Activated CD4-positive, alpha-beta T cell treated with anti-CD3 and anti-CD28 coated beads, Interleukin-2, amount 50 U/mL, for 24 hours (primary cell): ENCODE measurements at regions not wholly inside any gene's neighbourhood (a gene's known extent, or its start where the extent isn't known, plus 50 kb on each side); places are given as distances from the start of the nearest gene placed in this dataset.
"Not testable (repeated sequence)": the region's sequence is repeated elsewhere in the genome, so short reads cannot be mapped to it uniquely, and the experiment has no call there.

ENCODE experiments used
- DNase-seq, 2 donors: peaks; one replicate each; pipeline ENCODE4 v3.0.0-alpha.2; 2020; ENCODE audit warnings: low read depth in 1 of 2, low spot score in 1 of 2

DNA sequence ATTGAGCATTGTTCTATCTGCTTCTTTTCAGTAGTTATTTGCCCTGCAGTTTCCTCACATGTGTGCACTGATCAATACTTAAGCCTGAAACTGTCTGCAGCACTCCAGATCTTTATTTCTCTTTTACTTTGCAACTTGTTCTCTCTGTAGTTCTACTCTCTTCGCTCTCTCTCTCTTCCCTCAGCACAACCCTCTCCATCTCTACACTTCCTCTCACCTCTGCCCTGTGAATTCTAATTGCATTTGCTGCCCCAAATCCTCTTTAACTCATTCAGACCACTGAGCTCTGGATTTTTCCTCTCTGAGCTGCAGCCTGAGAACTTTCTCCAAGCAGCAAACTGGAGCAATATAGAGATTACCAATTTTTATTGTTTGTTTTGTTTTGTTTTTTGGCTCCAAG, 1035.5 kb downstream of the FSCB start:
- no peak for DNase-seq

DNA sequence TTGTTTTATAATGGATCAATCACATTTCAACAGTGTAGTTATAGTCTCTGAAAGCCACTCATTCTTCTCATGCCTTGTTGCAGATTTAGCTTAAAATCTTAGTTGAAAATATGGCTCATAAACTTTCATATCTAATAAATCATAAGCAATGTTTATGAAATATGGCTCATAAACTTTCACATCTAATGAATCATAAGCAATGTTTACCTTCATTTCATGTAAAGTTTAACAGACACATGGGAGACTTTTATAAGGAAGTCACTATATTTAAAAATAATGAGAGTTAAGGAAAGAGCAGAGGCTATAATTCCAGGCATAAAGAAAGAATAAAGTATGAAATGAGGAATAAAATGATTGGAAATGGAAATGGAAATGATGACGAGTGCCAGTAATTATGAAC, 1042.1 kb downstream of the FSCB start:
- no peak for DNase-seq

DNA sequence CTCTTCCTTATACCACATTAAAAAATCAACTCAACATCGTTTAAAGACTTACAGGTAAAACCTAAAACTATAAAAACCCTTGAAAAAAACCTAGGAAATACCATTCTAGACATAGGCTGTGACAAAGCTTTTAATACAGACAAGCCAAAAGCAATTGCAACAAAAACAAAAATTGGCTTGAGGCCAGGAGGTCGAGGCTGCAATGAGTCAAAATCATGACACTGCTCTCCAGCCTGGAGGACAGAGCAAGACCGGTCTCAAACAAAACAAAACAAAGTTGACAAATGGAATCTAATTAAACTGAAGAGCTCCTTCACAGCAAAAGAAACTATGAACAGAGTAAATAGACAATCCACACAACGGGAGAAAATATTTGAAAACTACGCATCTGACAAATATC, 1057.8 kb downstream of the FSCB start:
- DNase-seq: no peak

DNA sequence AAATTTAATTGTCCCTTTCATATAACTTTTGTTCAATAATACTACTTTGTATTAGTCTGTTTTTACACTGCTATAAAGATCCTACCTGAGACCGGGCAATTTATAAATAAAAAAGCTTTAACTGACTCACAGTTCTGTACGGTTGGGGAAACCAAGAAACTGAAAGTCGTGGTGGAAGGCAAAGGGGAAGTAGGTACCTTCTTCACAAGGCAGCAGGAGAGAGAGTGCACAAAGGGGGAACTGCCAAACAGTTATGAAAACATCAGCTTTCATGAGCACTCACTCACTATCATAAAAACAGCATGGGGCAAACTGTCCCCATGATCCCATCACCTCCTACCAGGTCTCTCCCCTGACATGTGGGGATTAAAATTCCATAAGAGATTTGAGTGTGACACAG, 1069.0 kb downstream of the FSCB start:
- DNase-seq: no peak

DNA sequence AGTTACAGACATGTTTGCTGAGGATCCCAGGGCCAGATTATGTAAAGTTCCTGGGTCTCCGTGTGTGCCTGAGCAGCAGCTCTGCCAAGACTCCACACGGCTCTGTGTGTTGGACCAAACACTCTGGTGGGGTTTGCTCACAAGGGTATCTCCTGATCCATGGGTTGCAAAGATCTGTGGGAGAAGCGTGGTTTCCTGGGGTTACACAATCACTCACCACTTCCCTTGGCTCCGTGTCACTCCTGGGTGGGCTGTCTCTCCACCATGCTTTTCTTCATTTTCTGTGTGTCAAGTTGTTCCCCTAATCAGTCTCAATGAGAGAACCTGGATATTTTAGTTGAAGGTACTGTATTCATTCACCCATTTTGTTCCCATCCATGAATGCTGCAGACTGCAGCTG, 1088.8 kb downstream of the FSCB start:
- no peak for DNase-seq

DNA sequence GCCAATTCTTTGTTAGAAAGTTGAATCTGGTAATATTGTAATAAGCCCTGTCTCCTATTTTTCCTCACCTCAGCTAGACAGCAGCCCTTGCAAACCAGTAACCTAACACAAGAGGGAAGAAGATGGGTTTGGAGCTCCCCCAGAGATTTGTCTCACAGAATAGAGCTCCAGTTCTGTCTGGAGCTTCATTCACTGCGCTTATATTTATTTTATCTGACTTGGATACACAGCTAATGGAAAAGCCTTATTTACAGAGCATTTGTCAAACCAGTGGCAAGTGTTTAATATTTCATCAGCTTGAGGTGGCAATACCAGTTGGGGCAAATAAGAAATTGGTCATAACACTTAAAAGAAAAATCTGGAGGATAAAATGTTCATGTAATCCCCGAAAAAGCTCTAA, 1094.0 kb downstream of the FSCB start:
- DNase-seq: no peak

DNA sequence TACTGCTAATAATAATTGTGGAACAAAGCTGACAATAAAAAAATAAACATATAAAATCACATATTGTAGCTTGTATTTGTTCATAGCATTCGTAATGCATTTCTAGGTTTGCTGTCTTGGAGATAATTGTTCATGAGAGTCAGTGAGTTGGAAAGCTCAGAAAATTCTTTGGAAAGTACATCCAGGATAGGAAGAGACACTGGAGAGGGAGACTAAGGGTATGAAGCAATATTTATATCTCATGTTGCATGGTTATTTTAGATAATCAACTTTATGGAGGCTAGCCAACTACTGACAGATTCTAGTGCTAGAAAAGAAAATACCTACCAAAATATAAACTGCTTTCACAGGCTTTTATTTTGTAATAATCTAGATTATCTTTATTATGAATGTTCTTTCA, 1095.2 kb downstream of the FSCB start:
- no peak for DNase-seq

DNA sequence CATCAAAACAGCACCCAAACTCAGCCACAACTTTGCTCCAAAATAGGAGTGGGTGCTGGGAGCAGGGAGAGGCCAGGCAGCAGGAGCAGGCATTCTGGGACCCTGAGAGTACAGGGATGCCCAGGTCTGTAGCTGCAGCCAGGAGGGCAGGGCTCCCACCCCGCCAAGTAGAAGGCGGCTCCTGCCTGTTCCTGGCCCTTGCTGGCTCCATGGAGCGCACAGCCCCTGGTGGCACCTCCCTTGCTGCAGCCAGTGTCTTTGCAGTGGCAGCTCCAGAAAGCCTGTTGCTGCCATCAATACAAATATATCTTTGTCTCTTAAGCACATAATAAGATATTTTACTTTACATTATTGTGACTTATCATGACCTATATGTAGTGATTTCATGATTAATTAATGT, 1096.5 kb downstream of the FSCB start:
- no peak for DNase-seq

DNA sequence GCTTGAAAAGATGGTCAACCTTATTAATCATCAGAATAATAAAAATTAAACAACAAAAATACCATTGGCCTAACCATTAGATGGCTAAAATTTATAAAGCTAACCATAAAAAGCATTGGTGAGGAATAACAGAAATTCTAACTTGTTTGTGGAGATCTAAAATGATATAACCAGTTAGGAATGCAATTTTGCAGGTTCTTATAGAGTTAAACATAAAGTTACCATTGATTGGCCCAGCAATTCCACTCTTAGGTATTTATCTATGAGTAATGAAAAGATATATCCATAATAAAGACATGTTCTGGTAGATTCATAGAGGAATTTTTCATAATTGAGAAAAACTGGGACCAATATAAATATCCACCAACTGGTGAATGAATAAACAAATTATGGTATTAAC, 1098.6 kb downstream of the FSCB start:
- DNase-seq: no peak

DNA sequence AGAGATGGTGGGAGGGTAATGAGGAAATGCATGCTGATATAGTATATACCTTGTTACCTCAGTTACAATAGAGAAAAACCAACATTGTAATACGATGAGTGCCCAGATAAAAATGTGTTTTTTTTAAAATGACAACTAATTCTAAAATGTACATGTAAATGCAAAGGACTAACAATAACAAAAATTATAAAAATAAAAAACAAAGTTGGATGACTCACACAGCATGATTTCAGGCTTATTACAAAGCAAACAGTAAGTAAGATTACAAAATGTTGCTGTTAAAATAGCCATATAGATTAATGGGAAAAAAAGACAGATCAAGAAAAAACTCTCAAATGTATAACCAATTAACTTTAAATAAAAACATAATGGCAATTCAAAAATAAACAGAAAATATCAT, 1099.4 kb downstream of the FSCB start:
- DNase-seq: no peak

DNA sequence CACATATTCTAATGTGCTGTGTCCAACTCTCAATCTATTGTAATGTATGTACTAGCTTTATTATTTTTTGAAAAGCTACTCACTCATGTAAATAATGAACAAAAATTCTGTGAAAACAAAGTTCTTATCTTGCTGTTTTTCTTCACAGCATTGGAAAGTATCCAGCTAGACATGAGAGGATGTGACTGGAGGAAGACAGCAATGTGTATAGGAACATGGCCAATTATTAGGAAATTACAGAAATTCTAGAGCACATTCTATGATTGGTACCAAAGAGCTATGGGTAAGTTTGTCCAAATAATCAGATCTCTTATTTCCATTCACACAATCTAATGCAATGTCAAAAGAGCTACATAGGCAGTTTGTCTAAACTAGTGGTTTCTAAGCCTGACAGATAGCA, 1100.2 kb downstream of the FSCB start:
- DNase-seq: no peak

DNA sequence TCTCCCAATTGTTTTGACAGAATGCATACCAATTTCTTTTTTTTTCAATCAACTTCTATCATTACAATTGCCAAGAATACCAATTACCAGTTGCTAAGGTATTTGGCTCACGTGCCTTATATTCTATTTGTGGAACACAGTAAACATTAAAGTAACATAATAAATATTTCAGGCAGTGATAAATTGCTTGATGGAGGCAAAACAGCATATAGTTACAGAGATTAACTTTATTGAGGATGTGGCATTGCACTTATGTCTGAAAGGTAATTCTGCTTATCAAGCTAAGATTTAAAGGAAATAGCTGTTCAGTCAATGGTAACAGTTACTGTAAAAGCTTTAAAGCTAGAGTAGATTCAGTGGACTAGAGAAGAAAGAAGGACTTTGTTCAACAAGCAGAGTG, 1107.8 kb downstream of the FSCB start:
- DNase-seq: no peak

DNA sequence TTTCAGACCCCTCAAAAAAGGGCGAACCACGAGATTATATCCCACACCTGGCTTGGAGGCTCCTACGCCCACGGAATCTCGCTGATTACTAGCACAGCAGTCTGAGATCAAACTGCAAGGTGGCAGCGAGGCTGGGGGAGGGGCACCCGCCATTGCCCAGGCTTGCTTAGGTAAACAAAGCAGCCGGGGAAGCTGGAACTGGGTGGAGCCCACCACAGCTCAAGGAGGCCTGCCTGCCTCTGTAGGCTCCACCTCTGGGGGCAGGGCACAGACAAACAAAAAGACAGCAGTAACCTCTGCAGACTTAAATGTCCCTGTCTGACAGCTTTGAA, 1136.6 kb downstream of the FSCB start:
- DNase-seq: not testable (repeated sequence)

DNA sequence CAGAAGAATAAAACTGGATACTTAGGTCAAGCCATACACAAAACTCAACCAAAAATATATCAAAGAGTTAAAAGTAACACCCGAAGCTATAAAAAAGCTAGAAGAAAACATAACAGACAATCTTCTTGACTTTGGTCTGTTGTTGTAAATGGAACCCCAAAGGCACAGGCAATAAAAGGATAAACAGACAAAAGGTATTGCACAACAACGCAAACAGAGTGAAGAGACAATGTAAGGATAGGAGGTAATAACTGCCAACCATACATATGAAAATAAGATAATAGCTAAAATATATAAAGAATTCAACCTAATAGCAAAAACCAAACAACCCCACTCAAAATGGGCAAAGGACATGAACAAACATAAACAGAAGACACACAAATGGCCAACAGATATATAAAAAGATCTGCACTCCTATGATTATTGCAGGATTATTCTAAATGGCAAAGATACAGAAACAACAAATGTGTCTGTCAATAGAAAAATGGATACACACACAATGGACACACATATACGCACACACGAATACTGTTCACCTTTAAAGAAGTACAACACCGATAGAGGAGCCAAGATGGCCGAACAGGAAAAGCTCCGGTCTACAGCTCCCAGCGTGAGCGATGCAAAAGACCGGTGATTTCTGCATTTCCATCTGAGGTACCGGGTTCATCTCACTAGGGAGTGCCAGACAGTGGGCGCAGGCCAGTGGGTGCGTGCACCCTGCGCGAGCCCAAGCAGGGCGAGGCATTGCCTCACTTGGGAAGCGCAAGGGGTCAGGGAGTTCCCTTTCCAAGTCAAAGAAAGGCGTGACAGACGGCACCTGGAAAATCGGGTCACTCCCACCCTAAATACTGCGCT, 1137.1 kb downstream of the FSCB start:
- DNase-seq: no peak

DNA sequence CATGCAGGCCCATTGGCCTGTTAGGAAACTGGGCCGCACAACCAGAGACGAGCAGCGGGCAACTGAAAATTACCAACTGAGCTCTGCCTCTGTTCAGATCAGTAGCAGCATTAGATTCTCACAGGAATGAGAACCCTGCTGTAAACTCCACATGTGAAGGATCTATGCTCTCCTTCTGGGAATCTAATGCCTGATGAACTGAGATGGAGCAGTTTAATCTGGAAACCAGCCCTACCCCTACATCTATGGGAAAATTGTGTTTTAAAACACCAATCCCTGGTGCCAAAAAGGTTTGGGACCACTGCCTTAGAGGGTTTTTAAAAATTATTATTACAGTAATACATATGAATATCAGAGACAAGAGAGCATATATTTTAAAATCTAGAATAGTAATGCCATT, 1144.5 kb downstream of the FSCB start:
- no peak for DNase-seq

DNA sequence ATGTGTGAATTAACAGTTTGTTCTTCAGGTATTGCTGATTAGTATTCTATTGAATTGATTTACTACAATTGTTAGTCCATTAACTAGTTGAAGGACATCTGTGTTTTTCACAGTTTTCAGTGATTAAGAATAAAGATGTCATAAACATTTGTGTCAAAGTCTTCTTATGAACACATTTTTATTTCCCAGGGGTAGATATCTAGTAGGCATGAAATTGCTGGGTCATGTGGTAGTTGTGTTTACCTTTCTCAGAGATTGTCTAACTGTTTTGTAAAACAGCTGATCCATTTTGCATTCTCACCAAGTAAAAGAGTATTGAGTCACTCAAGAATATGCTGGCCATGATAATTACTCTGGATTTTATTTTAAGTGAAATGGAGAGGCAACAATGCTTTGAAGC, 1145.3 kb downstream of the FSCB start:
- DNase-seq: no peak

DNA sequence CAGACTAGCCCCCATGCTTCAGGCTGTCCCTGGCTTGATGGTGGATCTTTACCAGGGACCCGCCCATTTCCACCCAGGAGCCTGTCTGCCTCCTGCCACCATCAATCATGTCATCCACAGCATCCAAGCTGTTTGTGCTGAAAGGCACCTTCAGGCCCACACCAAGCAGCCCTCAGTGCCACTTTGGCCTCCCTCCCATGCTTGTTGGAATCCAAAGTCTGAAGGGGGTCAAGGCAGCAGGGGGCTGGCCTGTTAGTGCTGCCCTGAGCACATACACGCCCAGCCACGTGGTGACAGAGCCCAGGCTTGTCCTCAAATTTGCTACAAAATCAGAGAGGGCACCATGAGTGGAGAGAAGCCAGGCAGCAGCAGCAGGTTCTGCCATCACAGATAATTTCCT, 1146.8 kb downstream of the FSCB start:
- no peak for DNase-seq

DNA sequence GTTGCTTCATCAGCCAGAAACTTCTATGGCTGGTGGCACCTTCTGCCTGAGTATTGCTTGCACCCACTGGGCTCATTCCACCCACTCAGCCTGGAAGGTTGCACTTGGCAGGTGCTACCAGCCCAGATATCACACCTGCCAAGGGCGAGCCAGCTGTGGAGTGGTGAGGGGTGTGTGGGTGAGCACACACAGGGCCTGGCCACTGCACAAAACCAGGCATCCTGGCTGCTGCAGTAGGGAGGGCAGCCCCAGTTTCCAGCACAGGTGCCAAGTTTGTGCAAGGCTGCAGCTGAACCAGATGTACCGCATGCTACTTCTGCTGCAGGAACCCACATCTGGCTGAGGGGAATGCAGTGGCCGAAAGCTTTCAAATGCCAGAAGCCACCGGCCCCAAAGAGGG, 1147.8 kb downstream of the FSCB start:
- no peak for DNase-seq

DNA sequence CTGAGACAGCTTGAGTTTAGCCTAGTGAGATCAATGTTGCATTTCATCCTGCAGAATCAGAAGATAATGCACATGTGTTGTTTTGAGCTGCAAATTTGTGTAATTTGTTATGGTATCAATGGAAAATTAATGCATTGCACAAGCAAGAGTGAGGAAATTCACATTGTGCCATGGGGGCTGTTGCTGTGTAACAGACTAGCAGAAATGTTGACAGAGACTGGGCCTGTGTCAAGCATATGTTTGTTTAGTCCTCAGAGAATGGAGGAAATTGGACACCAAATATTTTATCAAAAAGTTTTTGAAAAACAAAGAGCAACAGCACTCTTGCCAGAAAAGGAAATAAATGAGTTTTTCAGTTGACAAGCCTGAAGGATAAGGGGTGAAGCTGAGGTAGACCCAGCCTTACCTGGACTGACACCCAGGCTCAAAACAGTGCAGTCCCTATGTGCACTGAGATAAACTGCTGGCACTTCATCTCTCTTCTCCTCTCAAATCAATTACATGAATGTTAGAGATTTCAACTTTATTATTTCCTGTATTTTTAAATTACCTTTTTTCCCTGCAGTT, 1150.0 kb downstream of the FSCB start:
- DNase-seq: no peak

DNA sequence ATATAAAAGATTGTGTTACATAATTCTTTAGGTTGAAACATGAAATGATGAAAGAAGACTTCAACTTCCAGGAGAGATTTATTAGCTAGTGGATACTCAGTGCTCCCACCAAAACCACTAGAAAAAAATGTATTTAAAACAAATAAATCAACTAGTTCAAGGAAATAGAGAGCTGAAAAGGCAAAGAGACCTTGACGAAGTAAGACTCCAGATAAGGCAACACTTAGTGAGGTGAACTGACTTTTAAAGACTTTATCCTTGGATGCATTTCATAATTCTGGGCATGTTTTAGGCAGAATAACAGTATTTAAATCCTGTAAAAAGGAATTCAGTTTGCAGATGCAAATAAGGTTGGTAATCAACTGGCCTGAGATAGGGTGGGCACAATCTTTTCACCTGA, 1150.7 kb downstream of the FSCB start:
- no peak for DNase-seq

DNA sequence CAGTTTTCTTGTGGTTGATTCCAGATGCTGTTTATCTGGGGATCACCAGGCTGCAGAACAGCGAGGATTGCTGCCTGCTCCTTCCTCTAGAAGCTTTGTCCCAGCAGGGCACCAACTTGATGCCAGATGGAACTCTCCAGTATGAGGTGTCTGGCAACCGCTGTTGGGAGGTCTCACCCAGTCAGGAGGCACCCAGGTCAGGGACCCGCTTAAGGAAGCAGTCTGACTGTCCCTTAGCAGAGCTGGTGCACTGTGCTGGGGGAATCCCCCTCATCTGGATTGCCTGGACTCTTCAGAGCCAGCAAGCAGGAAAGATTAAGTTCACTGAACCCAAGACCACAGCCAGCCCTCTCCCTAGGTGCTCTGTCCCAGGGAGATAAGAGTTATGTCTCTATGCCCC, 1165.2 kb downstream of the FSCB start:
- no peak for DNase-seq

DNA sequence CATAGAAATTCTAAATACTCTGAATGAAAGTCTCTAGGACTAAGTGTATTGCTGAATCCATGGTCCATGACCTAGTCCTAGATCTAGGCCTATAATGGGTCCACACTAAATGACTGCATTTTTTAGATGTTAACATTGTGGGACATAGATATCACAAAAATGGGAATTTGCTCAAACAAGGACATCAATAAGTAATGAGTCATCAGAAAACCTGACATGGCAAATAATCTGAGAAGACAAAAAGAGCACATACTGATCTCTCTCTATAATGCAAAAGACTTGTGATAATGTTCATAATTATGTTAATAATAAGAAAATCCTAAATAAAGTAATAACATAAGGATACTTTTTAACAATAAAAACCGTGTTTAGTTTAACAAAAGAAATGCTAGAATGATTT, 1168.4 kb downstream of the FSCB start:
- DNase-seq: no peak

DNA sequence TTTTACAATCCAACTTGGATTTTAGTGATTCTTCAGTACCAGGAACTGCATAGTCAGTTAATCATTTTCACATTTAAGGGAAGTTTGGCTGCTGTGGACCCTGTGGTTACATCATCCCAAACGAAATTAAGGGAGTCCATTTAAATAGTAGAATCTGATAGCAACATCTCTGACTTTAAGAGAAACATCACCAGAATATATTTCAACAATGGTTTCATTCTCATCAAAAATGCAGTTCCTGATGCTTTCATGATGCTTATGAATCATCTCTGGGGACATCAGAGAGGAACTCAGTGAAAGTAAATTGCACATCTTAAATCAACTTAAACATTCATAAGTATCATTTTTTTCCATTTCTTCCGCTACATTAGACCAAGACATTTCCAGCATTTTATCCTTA, 1170.7 kb downstream of the FSCB start:
- DNase-seq: no peak
